ENCODE measurements at regions not wholly inside any gene's neighbourhood (a gene's known extent, or its start where the extent isn't known, plus 50 kb on each side); places are given as distances from the start of the nearest gene placed in this dataset.

- no peak for DNase-seq (ENCODE audit: extremely low read depth, low read depth)
- no peak for TF ChIP-seq CTCF (IDR thresholded peaks at IDR 0.05; ENCODE audit: low read depth, low read length)
Observed at GRCh38 chr1:188514917-188515316, 1686.2 kb downstream of the PLA2G4A start.

- no peak for TF ChIP-seq CTCF (IDR thresholded peaks at IDR 0.05; ENCODE audit: low read depth, low read length)
- DNase-seq (ENCODE audit: extremely low read depth, low read depth), result no peak
Observed at GRCh38 chr1:188517139-188517538, 1688.4 kb downstream of the PLA2G4A start.

DNA sequence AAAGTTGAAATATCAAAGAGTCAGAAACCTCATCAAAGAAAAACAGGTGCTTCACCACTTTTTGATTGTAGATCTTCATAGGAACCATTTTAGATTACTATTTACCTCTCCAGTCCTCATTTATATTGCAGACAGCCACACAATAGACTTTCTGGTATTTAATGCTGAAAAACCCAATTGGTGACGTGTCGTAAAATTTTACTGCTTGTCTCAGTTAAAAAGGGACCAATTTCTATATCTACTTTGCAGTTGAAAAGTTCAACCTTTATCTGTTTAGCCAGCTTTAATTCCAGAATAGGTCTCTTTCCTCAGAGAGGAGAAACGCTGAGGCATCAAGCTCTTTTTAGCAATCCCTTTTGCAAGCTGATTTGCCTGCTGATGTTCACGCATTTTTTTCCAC lies 1722.4 kb downstream of the PLA2G4A start:
- TF ChIP-seq CTCF (IDR thresholded peaks at IDR 0.05; ENCODE audit: low read depth, low read length), result no peak
- DNase-seq (ENCODE audit: extremely low read depth, low read depth), result no peak

- no peak for DNase-seq (ENCODE audit: extremely low read depth, low read depth)
- TF ChIP-seq CTCF (IDR thresholded peaks at IDR 0.05; ENCODE audit: low read depth, low read length), result no peak
Observed at GRCh38 chr1:188557053-188557452, 1728.3 kb downstream of the PLA2G4A start.

DNA sequence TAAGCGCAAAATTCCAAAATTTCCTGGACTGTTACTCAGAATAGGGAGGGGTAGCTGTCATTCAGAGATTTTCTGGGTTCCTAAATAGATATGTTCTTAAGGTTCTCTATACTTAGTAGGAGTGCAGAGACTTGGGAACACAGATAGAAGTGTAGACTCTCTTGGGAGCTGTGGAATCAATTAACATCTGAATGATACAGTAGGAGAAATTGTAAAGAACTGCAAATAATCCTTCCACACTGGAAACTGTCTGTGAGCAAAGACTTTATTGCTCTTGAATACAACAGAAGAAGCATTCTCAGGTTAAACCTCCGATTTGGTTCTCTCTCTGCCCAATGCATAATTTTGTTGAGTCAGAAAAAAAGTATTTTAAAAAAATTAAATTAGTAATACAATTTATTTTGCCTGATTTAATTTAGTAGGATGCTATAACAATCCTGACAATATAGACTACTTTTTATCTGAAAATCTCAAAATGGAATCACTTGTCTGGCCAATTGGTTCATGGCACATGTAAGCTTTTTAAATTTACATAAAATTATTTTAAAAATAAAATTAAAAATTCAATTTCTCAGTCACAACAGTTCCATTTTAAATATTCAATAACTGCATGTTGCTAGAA lies 1754.3 kb downstream of the PLA2G4A start:
- no peak for TF ChIP-seq CTCF (IDR thresholded peaks at IDR 0.05; ENCODE audit: low read depth, low read length)
- no peak for DNase-seq (ENCODE audit: extremely low read depth, low read depth)

DNA sequence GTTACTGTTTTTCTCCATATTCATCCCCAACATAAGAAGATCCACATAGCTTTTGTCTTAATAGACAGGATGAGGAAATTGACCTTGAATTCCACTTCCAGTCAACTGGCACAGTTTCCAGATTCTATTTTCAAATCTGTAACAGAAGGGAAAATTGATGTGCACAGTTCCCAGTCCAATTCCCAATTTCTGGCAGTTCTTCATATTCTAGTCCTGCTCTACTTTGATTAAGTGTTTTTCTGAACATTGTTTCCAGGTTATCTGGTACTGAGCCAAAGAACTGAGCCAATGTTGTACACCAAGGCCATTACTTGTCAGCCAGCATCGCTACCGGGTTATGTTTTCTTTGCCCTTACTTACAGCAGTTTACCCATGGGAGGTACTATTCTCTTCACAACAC lies 1755.4 kb downstream of the PLA2G4A start:
- no peak for TF ChIP-seq CTCF (IDR thresholded peaks at IDR 0.05; ENCODE audit: low read depth, low read length)
- DNase-seq (ENCODE audit: extremely low read depth, low read depth), result no peak

- no peak for TF ChIP-seq CTCF (IDR thresholded peaks at IDR 0.05; ENCODE audit: low read depth, low read length)
- DNase-seq (ENCODE audit: extremely low read depth, low read depth), result no peak
Observed at GRCh38 chr1:188590641-188591040, 1761.9 kb downstream of the PLA2G4A start.
